Fibroblast of lung (primary cell): ENCODE measurements at regions not wholly inside any gene's neighbourhood (a gene's known extent, or its start where the extent isn't known, plus 50 kb on each side); places are given as distances from the start of the nearest gene placed in this dataset.
"Not testable (repeated sequence)": the region's sequence is repeated elsewhere in the genome, so short reads cannot be mapped to it uniquely, and the experiment has no call there.

Source experiments
- DNase-seq, 2 donors: peaks; one replicate each; pipeline versions ENCODE4 v3.0.0 to v3.0.0-alpha.2; 2010; ENCODE audit warnings: low read depth in 2 of 2
- H2AFZ ChIP-seq: 2 replicates; pipeline ENCODE4 v1.5.1; 2012; ENCODE audit warnings: low read length, control low read depth, inconsistent platforms
- H3K27ac ChIP-seq: 2 replicates; pipeline ENCODE4 v1.5.1; 2011; ENCODE audit warnings: low read length, control low read depth; ENCODE audit not compliant: insufficient read depth
- H3K27me3 ChIP-seq: 2 replicates; pipeline ENCODE4 v1.5.1; 2011; ENCODE audit warnings: mild to moderate bottlenecking, low read length; ENCODE audit not compliant: control insufficient read depth, insufficient read depth
- H3K36me3 ChIP-seq: 2 replicates; pipeline ENCODE4 v1.5.1; 2011; ENCODE audit warnings: low read length; ENCODE audit not compliant: control insufficient read depth, insufficient read depth
- H3K4me1 ChIP-seq: 2 replicates; pipeline ENCODE4 v1.5.1; 2011; ENCODE audit warnings: low read length; ENCODE audit not compliant: control insufficient read depth, insufficient read depth; ENCODE audit errors: extremely low read depth
- H3K4me2 ChIP-seq: 2 replicates; pipeline ENCODE4 v1.5.1; 2011; ENCODE audit warnings: low read length, control low read depth; ENCODE audit not compliant: insufficient read depth; ENCODE audit errors: extremely low read depth
- H3K4me3 ChIP-seq, 4 experiments: fragments of 200-600 bp in 1 of 4; sonication (generic) in 1 of 4; replicated peaks in 1 of 4; 2 replicates each; pipeline ENCODE4 v1.5.1; 2011 to 2016; ENCODE audit warnings: low read length in 4 of 4, low read depth in 3 of 4, mild to moderate bottlenecking in 3 of 4, control low read depth in 2 of 4, inconsistent platforms in 1 of 4, mixed read lengths in 1 of 4; ENCODE audit not compliant: insufficient read depth in 1 of 4; ENCODE audit errors: control extremely low read depth in 1 of 4
- H3K79me2 ChIP-seq: 2 replicates; pipeline ENCODE4 v1.5.1; 2012; ENCODE audit warnings: mild to moderate bottlenecking, low read length, inconsistent platforms; ENCODE audit not compliant: control insufficient read depth, insufficient read depth
- H3K9ac ChIP-seq: 2 replicates; pipeline ENCODE4 v1.5.1; 2011; ENCODE audit warnings: mild to moderate bottlenecking, low read length, control low read depth; ENCODE audit not compliant: insufficient read depth
- H3K9me3 ChIP-seq: 2 replicates; pipeline ENCODE4 v1.5.1; 2012; ENCODE audit warnings: low read depth, low read length; ENCODE audit not compliant: control insufficient read depth, insufficient read depth
- H4K20me1 ChIP-seq: 2 replicates; pipeline ENCODE4 v1.5.1; 2011; ENCODE audit warnings: low read length; ENCODE audit not compliant: control insufficient read depth, insufficient read depth; ENCODE audit errors: extremely low read depth
- CTCF ChIP-seq, 2 donors: IDR thresholded peaks in 1 of 2; conservative IDR thresholded peaks in 1 of 2; 1 replicate in 1 of 2; 2 replicates in 1 of 2; pipeline ENCODE4 v1.5.1; 2011 to 2012; ENCODE audit warnings: low read length in 2 of 2, control low read depth in 1 of 2, inconsistent platforms in 1 of 2, low read depth in 1 of 2, mild to moderate bottlenecking in 1 of 2
- EZH2 ChIP-seq: IDR thresholded peaks from 2 replicates; pipeline ENCODE4 v1.5.1; 2012; ENCODE audit warnings: low read length, control low read depth, mild to moderate bottlenecking; ENCODE audit errors: missing control alignments

DNA sequence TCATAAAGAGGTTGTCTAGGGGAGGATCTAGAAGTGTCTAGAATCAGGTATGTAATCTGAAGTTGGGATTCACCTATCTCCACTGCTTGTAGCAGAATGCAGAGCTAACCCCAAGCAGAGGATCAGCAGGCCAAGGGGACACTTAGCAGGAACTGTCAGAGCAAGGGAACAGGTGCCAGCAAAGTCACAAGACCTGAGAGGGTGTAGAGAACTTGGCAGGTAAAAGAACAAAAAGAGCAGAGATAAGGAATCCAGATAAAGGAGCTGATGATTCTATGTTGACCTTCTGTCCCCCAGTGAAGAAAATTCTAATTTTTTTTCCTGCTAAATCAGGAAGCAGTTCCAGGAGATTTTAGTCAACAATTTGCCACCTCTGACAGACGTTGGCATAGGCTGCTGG, 91.4 kb upstream of the CCDC71L start:
- no peak for TF ChIP-seq EZH2
- no peak for TF ChIP-seq CTCF (conservative IDR thresholded peaks at IDR 0.05 in 1 of 2, IDR thresholded peaks at IDR 0.05 in 1 of 2; ENCODE audit: low read depth in 1 of 2, low read length in 2 of 2)
- Histone ChIP-seq H3K4me1 (no peaks in the 10 kb centered on the region), H3K27ac (no peak overlapping the region), H3K4me2 (no peak overlapping the region), H4K20me1 (no peaks in the 10 kb centered on the region), H3K9me3 (no peaks in the 10 kb centered on the region), H3K79me2 (no peaks in the 10 kb centered on the region), H3K36me3 (no peaks in the 10 kb centered on the region), H2AFZ (no peak overlapping the region), H3K27me3 (no peaks in the 10 kb centered on the region), H3K9ac (no peak overlapping the region), H3K4me3 (no peak overlapping the region)
- no peak for DNase-seq

DNA sequence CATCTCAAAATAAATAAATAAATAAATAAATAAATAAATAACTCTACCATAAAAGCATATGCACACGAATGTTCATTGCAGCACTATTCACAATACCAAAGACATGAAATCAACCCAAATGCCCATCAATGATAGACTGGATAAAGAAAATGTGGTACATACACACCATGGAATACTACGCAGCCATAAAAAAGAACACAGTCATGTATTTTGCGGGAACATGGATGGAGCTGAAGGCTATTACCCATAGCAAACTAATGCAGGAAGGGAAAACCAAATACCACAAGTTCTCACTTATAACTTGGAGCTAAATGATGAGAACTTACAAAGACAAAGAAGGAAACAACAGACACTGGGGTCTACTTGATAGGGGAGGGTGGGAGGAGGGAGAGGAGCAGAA, 94.1 kb upstream of the CCDC71L start:
- H4K20me1 ChIP-seq, H3K27me3 ChIP-seq, H3K9ac ChIP-seq, H2AFZ ChIP-seq, H3K4me2 ChIP-seq, H3K27ac ChIP-seq, H3K4me1 ChIP-seq, H3K4me3 ChIP-seq, H3K36me3 ChIP-seq, H3K9me3 ChIP-seq, DNase-seq, H3K79me2 ChIP-seq: not testable (repeated sequence)

DNA sequence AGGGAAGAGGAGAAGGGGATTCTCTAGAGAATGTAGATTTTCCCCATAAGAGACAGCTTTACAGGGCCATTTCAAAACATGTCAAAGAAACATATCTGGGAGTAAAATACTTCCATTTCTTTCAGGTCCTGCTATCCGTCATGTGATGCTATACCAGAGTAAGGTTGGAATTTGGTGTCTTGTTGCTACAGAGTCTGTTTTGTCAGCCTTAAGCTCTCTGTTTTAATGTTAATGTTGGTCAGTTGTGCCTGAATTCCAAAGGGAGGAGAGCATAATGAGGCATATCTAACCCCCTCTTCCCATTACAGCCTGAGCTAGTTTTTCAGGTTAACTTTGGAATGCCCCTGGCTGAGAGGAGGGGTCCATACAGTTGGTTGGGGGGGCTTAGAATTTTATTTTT, 94.7 kb upstream of the CCDC71L start:
- no peaks in the 10 kb centered on the region for H4K20me1 ChIP-seq
- H3K27ac ChIP-seq: no peak overlapping the region
- no peak overlapping the region for H2AFZ ChIP-seq
- H3K36me3 ChIP-seq: no peaks in the 10 kb centered on the region
- H3K79me2 ChIP-seq: no peaks in the 10 kb centered on the region
- H3K4me1 ChIP-seq: no peaks in the 10 kb centered on the region
- H3K9me3 ChIP-seq: no peaks in the 10 kb centered on the region
- no peak for DNase-seq
- TF ChIP-seq EZH2: no peak
- TF ChIP-seq CTCF (conservative IDR thresholded peaks at IDR 0.05 in 1 of 2, IDR thresholded peaks at IDR 0.05 in 1 of 2; ENCODE audit: low read depth in 1 of 2, low read length in 2 of 2): no peak
- no peak overlapping the region for H3K9ac ChIP-seq
- no peak overlapping the region for H3K4me3 ChIP-seq
- H3K27me3 ChIP-seq: no peaks in the 10 kb centered on the region
- no peak overlapping the region for H3K4me2 ChIP-seq

GRCh38 chr7:106756071-106756470, 95.1 kb upstream of the CCDC71L start:
- Histone ChIP-seq H3K4me2 (no peak overlapping the region), H3K27ac (no peak overlapping the region), H4K20me1 (no peaks in the 10 kb centered on the region), H3K9me3 (no peaks in the 10 kb centered on the region), H3K9ac (no peak overlapping the region), H2AFZ (no peak overlapping the region), H3K27me3 (no peaks in the 10 kb centered on the region), H3K79me2 (no peaks in the 10 kb centered on the region), H3K4me1 (no peaks in the 10 kb centered on the region), H3K4me3 (no peak overlapping the region), H3K36me3 (no peaks in the 10 kb centered on the region)
- TF ChIP-seq EZH2: no peak
- no peak for TF ChIP-seq CTCF (conservative IDR thresholded peaks at IDR 0.05 in 1 of 2, IDR thresholded peaks at IDR 0.05 in 1 of 2; ENCODE audit: low read depth in 1 of 2, low read length in 2 of 2)
- no peak for DNase-seq
